HG03469 (cell line): ENCODE measurements at regions not wholly inside any gene's neighbourhood (a gene's known extent, or its start where the extent isn't known, plus 50 kb on each side); places are given as distances from the start of the nearest gene placed in this dataset.

ENCODE experiments used
- ATAC-seq: cut with Tn5 transposase; IDR thresholded peaks from one replicate; pipeline ENCODE4 v1.9.1; 2021; ENCODE audit warnings: mild to moderate bottlenecking, moderate library complexity, moderate number of reproducible peaks; ENCODE audit not compliant: unreplicated experiment

DNA sequence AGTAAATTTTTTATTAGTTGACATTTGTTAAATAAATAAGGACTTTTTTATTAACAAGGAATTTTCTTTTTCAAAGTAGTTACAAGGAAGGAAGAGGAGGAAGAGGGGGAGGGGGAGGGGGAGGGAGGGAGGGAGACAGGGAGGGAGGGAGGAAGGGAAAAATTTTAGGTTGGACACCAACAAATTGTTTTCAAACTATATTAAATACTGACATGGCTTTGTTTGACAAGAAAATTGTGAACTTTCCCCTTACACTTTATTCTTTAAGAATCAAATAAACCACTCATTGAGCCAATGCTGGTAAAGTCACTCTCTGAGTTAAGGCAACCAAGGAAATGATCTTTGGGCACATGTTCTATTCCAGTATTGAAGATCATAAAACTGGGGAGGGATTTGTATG is 115.7 kb upstream of the PPP2R3A start:
- no peak for ATAC-seq

GRCh38 chr3:135851201-135852081 is 114.1 kb upstream of the PPP2R3A start:
- ATAC-seq = no peak

DNA sequence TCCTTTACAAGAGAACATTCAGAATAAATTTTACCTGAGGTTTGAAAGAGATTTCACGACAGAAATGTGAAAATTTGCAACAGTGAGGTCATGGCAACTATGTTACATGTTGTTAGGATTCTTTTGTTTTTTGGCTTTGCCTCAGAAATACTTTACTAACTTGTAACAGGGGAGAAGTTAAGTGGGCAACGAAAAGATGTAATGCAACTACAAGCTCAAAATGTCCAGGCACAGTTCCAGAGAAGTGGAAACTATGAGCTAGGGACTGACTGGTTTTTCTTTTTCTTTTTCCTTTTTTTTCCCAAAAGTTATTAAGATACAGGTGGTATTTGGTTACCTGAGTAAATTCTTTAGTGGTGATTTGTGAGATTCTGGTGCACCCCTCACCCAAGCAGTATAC is 111.5 kb upstream of the PPP2R3A start:
- no peak for ATAC-seq

- no peak for ATAC-seq
Observed at GRCh38 chr3:135860761-135861160, 104.8 kb upstream of the PPP2R3A start.

GRCh38 chr3:135862361-135862760 is 103.2 kb upstream of the PPP2R3A start:
- no peak for ATAC-seq

- no peak for ATAC-seq
Observed at GRCh38 chr3:135864060-135864459, 101.5 kb upstream of the PPP2R3A start.

DNA sequence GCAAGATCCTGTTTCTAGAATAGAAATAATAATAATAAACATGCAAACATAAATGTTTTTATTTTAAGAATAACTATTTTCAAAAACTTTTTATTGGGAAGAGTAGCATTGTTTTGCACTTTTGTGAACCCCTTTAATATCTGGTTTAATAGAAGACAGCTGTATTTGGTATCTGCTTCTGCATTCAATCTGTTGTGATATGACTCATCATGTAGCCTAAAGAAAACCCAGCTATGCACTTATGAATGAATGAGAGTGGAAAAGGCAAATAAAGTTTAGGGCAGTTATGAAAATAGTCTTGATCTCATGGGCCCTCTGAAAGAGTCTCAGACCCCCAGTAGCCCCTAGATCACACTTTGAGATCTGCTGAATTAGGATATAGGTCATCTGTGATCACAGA is 100.4 kb upstream of the PPP2R3A start:
- no peak for ATAC-seq

GRCh38 chr3:135865553-135865952 is 100.0 kb upstream of the PPP2R3A start:
- no peak for ATAC-seq

DNA sequence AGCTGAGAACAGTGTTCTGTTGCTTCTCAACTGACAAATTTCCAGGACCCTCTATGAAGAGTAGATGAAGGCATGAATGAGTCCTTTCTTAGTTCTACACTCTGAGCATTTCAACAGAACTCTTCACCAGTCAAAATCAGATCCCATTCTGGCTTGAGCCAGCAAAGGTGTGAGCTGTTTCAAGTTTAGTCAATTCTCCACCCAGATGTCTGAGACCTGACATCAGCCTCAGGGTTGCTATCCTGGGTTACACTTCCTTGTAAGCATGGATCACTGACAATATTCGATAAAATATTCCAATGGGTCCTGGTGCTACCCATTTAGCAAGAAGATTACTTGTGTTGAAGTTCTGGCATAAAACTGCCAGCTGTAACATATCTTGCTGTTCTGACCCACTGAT is 97.6 kb upstream of the PPP2R3A start:
- no peak for ATAC-seq

DNA sequence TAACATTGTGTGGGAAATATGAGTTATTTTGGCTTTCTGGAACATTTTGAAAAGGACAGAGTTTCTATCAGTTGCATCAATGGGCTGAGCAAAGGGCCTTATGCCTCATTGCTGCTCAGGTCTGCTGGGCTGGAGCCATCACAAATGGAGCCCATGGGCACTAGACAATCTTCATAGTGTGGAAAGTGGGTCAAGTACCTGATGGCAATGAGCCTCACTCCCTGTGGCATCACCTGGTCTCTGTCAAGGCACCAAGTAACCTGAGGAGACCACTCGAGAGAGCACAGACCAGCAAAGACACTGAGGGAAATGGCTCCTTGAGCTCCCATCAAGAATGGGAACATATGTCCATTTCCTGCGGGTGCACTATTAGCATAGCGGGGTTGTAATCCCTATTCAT is 96.7 kb upstream of the PPP2R3A start:
- ATAC-seq = no peak

GRCh38 chr3:135869439-135870105 is 96.0 kb upstream of the PPP2R3A start:
- no peak for ATAC-seq

- no peak for ATAC-seq
Observed at GRCh38 chr3:135871311-135871710, 94.2 kb upstream of the PPP2R3A start.

DNA sequence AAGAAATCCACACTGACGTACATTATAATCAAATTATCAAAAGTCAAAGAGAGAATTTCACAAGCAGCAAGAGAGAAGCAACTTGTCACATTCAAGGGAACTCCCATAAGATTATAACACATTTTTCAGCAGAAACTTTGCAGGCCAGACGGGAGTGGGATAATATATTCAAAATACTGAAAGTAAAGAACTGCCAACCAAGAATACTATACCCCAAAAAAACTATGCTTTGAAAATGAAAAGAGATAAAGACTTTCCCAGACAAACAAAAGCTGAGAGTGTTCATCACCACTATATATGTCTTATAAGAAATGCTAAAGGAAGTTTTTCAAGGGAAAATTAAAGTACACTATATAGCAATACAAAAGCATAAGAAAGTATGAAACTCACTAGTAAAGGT is 91.5 kb upstream of the PPP2R3A start:
- ATAC-seq = no peak

DNA sequence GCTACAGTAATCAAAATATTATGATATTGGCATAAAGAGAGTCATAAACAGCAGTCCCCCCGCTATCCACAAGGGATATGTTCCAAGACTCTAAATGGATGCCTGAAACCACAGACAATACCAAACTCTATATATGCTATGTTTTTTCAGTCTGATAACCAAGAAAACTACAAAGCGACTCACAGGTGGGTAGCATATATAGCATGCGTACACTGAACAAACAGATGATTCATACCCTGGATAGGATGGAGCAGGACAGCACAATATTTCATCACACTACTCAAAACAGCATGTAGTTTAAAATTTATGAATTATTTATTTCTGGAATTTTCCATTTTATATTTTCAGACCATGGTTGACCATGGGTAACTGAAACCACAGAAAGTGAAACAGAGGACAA is 87.0 kb upstream of the PPP2R3A start:
- ATAC-seq = no peak

- ATAC-seq = no peak
Observed at GRCh38 chr3:135885885-135886284, 79.6 kb upstream of the PPP2R3A start.

GRCh38 chr3:135887220-135887619 is 78.3 kb upstream of the PPP2R3A start:
- no peak for ATAC-seq

GRCh38 chr3:135889443-135889842 is 76.1 kb upstream of the PPP2R3A start:
- no peak for ATAC-seq

- ATAC-seq = no peak
Observed at GRCh38 chr3:135891121-135891520, 74.4 kb upstream of the PPP2R3A start.

GRCh38 chr3:135895106-135895733 is 70.3 kb upstream of the PPP2R3A start:
- ATAC-seq = no peak

GRCh38 chr3:135895734-135896121 is 69.8 kb upstream of the PPP2R3A start:
- no peak for ATAC-seq

DNA sequence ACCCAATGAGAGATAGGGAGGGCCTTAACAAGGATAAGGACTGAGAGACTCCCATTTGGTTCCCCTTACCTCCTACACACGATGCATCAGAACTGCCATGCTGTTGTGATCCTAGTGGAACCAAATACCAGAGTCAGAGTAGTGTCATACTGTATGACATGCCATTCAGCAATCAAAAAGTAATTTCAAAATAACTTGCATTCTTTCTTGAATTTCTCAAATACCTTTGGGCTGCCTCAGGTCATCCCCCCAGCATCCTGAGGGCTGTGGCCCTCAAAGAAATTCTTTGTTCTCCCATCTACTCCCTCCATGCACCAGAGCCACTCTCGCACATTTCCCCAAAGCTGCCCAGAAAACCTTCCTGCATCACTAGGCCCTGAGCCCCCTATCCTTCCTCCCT is 68.9 kb upstream of the PPP2R3A start:
- no peak for ATAC-seq

GRCh38 chr3:135897715-135898114 is 67.8 kb upstream of the PPP2R3A start:
- no peak for ATAC-seq
